HG03103 (cell line): ENCODE measurements at regions not wholly inside any gene's neighbourhood (a gene's known extent, or its start where the extent isn't known, plus 50 kb on each side); places are given as distances from the start of the nearest gene placed in this dataset.

Experiments
- ATAC-seq: cut with Tn5 transposase; IDR thresholded peaks from one replicate; pipeline ENCODE4 v1.9.1; 2021; ENCODE audit warnings: low read depth; ENCODE audit not compliant: unreplicated experiment

DNA sequence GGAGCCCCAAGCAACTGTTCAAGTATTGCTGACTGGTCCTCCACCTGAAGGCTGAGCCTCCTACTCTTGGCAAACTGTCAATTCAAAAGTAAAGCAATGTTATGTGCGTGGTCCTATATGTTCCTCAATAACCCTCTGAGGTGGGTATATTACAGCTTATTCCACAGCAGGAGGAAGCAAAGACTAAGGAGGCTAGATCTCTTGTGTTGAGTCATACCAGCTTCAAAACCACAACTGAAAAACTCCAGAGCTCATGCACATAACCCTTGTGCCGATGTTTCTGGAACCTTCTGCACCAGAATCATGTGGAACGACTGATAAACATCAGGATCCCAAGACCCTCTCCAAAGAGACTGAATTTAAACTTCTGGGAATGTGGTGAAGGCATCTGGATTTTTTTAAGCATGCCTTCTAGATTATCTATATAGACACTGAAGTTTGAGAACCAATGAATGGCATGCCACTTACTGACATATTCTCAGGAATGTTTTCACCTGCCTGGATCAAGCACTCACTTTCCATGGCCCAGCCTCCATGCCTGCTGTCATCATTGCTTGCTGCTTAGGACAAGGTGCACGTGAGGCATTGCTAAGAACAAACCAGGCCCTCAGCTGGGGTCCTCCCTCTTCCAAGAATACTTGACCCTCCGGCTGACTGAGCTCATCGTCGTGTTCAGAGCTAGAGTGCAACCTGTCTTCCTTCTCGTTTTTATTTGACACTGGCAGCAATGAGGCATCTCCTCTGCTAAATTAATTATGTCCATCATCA, 194.7 kb downstream of the BCL11B start:
- ATAC-seq = no peak

GRCh38 chr14:99077844-99078236, 194.2 kb downstream of the BCL11B start:
- no peak for ATAC-seq

DNA sequence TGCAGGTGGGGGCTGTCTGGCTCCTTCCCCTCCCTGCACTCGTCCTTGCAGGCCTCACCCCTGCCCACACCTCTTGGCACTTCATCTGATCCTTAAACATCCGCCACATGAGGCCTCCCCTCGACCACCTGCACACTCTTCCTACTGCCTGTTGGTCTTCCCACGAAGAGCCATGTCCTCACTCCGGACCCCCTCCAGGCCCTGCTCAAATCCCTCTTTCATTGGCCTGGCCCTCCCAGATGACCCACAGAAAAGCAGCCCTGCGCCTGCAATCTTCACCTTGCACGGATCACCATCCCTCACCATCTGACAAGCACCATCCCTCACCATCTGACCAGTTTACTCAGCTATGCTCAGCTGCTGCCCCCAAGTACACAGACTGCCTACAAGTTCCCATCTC, 193.6 kb downstream of the BCL11B start:
- ATAC-seq = no peak

DNA sequence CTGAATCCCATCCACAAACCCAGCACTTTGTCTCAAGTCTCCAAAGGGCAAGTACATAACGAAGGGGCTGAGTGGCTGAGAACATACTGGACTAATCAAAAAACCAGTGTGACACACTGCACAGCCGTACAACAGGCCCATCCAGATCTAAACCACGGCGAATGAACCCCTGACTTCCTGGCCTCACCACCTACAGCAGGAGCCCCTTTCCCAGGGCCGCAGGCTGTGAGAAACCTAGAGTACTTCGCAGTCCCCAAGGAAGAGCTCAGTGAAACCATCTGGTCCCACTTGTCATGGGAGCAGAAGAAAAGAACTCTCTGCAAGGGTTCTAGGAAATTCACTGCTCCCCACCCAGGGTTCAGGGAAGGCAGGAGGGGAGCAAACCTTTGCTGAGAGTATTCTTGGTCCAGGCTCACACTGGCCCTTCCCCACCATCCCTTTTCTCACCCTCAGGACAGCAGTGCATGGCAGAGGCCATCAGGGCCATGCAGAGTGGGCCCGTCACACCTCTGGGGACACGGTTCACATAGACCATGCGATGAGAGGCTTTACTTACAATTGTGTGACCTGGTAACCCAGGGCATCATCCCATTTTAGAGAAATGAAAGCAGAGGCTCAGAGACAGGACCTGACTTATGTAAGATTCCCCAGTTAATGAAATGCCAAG, 192.8 kb downstream of the BCL11B start:
- ATAC-seq = no peak

DNA sequence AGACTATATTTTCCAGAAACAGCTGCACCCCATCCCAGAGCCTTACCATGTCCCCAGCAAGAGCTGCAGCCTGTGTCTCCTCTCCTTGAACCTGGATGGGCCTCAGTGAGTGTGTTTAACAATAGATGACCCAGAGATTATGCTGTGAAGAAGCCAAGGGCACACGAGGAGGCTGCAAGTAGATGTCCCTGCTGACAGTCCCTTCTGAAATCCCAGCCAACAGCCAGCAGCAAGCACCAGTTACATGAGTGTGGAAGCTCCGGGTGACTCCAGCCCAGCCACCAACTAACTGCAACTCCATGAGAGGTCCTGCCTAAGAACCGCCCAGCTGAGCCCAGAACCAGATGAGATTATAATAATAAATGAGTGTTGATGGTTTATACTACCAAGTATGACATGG, 191.7 kb downstream of the BCL11B start:
- ATAC-seq = no peak

DNA sequence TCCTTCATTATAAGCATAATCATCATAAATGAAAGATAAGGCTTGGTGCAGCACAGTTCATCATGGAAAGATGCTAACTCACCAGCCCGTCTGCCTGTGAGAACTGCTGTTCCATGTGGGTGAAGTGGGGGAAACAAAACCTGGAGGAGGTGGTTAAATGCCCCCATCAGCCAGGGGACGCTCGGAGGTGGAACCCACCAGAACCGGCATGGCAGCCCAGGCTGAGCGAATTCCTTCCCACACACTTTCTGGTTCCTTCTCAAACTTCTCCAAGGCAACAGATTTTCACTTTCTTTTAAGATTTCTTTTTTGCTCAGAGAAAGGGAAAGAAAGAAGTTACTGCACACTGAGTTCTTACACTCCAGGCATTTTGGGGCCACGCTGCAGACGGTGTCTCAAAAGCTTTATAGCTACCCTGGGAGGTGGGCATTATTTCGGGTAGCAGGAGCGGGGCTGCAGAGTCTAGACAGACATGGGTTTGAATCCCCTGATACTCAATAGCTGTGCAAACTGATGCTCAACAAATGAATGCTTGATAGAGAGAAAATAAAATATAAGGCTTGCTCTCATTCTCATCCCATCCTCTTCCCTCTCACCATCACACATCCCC, 190.7 kb downstream of the BCL11B start:
- no peak for ATAC-seq

DNA sequence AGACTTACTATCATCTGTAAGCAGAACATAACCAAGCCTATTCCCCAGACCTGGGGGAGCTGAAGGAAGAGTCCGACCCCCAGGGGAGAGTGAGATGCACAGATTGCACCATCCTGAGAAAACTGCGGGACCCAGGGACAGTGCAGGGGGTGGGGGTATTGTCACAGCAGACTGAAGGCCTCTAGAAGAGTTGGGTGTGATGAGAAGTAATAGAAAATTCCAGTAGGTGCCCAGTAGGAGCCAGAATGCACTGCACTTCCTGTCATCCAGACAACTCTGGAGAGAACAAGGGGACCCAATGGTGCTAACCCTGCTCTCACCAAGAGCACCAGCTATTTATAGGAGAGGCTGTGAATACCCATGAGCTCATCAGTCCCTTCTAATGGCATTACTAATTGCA, 190.1 kb downstream of the BCL11B start:
- ATAC-seq = no peak

- no peak for ATAC-seq
Measured at GRCh38 chr14:99093532-99094517, 178.2 kb downstream of the BCL11B start.

DNA sequence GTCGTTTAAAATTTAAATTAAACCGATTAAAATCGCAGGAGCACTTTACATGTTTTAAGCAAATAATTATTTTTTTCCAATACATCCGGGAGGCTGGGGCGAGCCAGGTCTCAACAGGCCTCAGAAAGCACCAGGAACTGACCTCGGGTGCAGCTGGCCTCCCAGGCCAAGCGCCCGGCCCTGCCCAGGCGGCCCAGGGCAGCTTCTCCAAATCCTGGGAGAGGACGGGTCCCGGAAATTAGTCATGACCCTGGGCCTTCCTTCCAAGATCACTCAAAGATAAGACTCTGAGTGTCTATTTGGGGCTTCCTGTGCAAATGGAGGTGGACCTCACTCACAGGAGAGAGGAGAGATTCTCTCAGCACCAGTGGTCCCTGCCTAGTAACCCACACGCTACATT, 177.1 kb downstream of the BCL11B start:
- no peak for ATAC-seq

GRCh38 chr14:99095369-99095768, 176.6 kb downstream of the BCL11B start:
- ATAC-seq = no peak

GRCh38 chr14:99098199-99098598, 173.8 kb downstream of the BCL11B start:
- no peak for ATAC-seq

DNA sequence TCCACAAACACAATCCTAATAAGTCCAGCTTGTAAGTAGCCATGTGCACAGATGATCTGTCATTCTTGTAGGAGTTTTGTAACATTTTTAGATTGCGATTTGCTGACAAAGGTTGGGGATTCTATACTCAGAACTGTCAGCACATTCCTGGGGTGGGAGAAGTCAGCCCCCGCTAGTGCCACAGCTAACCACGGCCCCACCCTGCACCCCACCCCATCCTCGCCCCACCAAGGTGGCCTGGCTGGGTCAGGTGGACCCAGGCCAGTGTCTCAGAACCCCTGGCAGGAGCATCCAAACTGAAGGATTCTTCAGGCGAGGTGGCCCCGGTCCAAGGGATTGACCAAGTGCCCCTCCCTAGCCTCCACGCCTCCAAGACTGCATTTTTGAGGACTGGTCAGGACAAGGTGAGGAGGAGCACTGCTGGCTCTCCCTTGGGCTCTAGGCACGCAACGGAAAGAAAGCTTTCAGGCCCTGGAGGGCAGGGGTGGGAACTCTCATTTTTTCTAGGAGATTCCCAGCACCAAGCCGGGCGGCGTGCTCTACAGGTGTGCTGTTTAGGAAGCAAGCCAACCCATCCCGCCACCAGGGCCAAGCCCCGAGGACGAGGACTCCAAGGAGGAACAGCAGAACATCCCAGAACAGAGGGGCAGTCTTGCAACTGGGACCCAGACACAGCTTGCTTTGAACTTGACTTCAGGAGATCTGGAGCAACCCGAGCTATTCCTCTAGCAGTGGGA, 172.8 kb downstream of the BCL11B start:
- no peak for ATAC-seq

DNA sequence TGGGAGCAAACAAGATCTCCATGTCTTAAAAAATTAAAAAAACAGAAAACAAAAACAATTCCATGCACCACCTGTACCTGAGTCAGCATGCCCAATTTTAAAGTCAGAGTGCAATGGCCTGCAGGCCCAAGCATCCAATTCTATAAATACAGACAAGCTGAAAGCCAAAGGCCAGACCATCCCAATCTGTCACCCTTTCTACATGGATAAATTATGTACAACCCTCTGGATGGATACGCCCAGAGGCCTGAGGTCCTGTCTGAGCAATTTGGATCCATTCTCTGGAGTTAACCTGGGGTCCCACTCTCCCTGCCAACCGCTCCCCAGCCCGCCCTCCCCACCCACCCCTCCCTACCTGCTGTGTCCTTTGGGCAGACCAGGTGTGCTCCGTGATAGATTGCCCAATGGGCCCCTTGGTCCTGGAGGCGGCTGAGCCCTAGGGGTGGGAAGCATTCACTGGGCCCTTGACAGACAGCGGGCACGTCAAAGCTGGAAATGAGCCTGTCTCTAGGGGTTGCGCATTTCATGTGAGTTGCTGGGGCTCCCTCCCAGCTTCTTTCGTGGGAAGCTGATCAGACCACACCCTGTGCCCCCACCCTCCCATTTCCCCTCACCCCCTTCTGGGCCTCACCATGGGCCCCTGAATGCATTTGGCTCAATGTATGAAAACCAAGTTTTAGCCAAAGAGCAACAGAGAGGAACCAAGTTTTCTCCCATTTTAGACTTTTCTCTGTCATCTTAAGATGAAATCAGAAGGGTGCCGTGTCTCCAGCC, 171.3 kb downstream of the BCL11B start:
- ATAC-seq = no peak

DNA sequence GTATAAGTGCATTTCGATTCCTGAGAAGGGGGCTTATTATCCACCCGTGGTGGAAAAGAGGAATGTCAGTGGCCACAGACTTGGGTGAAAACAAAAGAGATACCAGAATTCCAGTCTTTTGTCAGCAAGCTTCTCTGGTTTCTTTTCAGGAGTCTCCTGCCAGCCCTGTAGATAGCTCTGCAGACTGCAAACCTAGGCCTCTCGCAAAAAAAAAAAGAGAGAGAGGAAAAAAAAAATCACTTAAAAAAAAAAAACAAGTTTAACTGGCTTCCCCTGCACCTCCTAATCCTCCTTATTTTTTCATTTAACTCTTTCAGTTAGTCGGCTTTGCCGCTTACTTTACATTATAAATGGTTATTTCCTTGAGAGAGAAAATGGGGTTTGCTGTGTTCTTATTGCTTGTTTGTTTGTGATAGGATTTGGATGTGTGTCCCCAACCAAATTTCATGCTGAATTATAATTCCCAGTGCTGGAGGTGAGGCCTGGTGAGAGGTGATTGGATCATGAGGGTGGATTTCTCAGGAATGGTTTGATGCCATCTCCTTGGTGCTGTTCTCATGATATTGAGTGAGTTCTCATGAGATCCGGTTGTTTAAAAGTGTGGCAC, 170.0 kb downstream of the BCL11B start:
- no peak for ATAC-seq

- no peak for ATAC-seq
Measured at GRCh38 chr14:99116741-99117295, 155.2 kb downstream of the BCL11B start.

DNA sequence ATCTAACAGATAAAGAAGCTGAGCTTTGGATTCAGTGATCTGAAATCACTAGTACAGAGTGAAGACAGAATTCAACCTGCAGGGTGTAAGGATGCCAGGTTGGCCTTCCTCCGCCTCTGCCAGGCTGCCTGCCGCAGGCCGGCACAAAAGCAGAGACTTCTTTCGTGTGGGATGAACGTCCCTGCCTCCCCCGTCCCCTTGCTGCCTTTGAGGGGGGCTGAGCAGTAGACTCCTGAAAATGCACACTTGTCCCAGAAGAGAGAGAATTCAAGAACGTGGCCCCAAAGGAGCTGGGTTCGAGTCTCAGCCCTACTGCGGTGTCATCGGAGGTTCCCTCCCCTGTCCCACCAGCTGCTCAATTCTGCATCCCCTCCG, 154.3 kb downstream of the BCL11B start:
- no peak for ATAC-seq

DNA sequence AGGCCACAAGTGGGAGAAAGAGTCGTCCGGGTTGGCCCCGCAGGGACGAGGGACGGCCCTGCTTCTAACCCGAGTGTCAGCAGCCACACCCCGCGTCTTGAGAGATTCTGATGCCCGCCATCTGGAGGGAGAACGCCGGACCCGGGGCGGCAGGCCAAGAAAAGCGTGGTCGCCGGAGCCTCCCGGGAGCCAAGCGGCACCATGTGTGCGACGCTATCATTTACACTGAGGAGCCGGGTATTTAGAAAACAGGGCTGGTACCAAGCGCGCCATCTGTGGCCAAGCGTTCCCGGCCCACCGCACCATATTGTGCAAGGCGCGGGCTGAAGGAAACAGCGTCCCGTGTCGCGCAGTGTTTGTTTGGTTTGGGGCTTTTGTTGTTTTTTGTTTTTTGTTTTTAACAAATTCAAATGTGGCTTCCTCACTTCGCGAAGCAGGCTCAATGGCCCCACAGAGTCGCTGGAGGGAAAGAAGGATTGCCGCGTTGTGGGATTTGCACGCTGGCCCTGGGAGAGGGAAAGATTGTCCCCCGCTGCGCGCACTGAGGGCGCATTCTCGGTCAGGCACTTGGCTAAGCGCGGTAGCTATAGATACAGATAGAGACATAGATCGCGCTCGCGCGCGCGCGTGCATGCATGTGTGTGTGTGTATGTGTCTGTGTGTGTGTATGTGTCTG, 153.8 kb downstream of the BCL11B start:
- no peak for ATAC-seq

GRCh38 chr14:99118946-99119345, 153.1 kb downstream of the BCL11B start:
- ATAC-seq = no peak
